Naive thymus-derived CD4-positive, alpha-beta T cell (primary cell): ENCODE measurements at regions not wholly inside any gene's neighbourhood (a gene's known extent, or its start where the extent isn't known, plus 50 kb on each side); places are given as distances from the start of the nearest gene placed in this dataset.

Source experiments
- ATAC-seq: fragments of 150-1000 bp; cut with Tn5 transposase; 2 replicates; pipeline ENCODE4 v1.10.0; 2021; ENCODE audit warnings: mild to moderate bottlenecking, moderate library complexity
- CTCF ChIA-PET: fragments of 350-600 bp; sonication (Branson Sonifier 250); formaldehyde crosslinking; loops from one replicate; lab custom pipeline; 2021; ENCODE audit warnings: antibody characterized with exemption; lab: Charles Lee
- POLR2A ChIA-PET: fragments of 350-600 bp; sonication (Branson Sonifier 250); formaldehyde crosslinking; loops from one replicate; lab custom pipeline; 2021; ENCODE audit warnings: antibody characterized with exemption, inconsistent platforms; lab: Charles Lee
- DNase-seq, 9 donors: peaks; one replicate each; pipeline versions ENCODE4 v3.0.0 to v3.0.0-alpha.2; 2020 to 2022; ENCODE audit warnings: mixed read lengths in 1 of 9
- H3K27ac ChIP-seq: one replicate; pipeline ENCODE4 v1.7.0; 2013; ENCODE audit warnings: mild to moderate bottlenecking, low read depth, low read length, moderate library complexity
- H3K27me3 ChIP-seq, 2 donors: one replicate each; pipeline ENCODE4 v1.7.0; 2013; ENCODE audit warnings: low read length in 2 of 2, mild to moderate bottlenecking in 2 of 2, moderate library complexity in 2 of 2; ENCODE audit not compliant: control insufficient read depth in 2 of 2, insufficient read depth in 2 of 2
- H3K36me3 ChIP-seq, 3 experiments: 1 replicate in 2 of 3; 2 replicates in 1 of 3; pipeline ENCODE4 v1.7.0; 2013; ENCODE audit warnings: low read length in 3 of 3, mild to moderate bottlenecking in 3 of 3, moderate library complexity in 1 of 3; ENCODE audit not compliant: insufficient read depth in 3 of 3, control insufficient read depth in 2 of 3
- H3K4me1 ChIP-seq, 2 donors: one replicate each; pipeline ENCODE4 v1.7.0; 2013; ENCODE audit warnings: low read length in 2 of 2, mild to moderate bottlenecking in 2 of 2, moderate library complexity in 1 of 2; ENCODE audit not compliant: control insufficient read depth in 2 of 2, insufficient read depth in 2 of 2
- H3K4me3 ChIP-seq: 2 replicates; pipeline ENCODE4 v1.7.0; 2013; ENCODE audit warnings: mild to moderate bottlenecking, low read length
- H3K9me3 ChIP-seq, 3 experiments: 1 replicate in 2 of 3; 2 replicates in 1 of 3; pipeline ENCODE4 v1.7.0; 2013; ENCODE audit warnings: low read length in 3 of 3; ENCODE audit not compliant: control insufficient read depth in 2 of 3
- H3K27ac Mint-ChIP-seq, 9 donors: one replicate each; pipeline ENCODE4 v1.8.0; 2020 to 2022; ENCODE audit warnings: mixed read lengths in 9 of 9, mild to moderate bottlenecking in 8 of 9, moderate library complexity in 5 of 9, inconsistent platforms in 2 of 9
- H3K27me3 Mint-ChIP-seq, 5 donors: one replicate each; pipeline ENCODE4 v1.8.0; 2021 to 2022; ENCODE audit warnings: mixed read lengths in 5 of 5, mild to moderate bottlenecking in 1 of 5
- H3K36me3 Mint-ChIP-seq, 5 donors: one replicate each; pipeline ENCODE4 v1.8.0; 2020 to 2022; ENCODE audit warnings: mixed read lengths in 5 of 5, mild to moderate bottlenecking in 3 of 5, inconsistent platforms in 1 of 5
- H3K4me1 Mint-ChIP-seq, 7 donors: one replicate each; pipeline ENCODE4 v1.8.0; 2020 to 2022; ENCODE audit warnings: mixed read lengths in 7 of 7, mild to moderate bottlenecking in 3 of 7, inconsistent platforms in 1 of 7
- H3K4me3 Mint-ChIP-seq, 10 donors: one replicate each; pipeline ENCODE4 v1.8.0; 2020 to 2022; ENCODE audit warnings: mild to moderate bottlenecking in 10 of 10, mixed read lengths in 10 of 10, moderate library complexity in 6 of 10, inconsistent platforms in 2 of 10
- H3K9me3 Mint-ChIP-seq, 11 donors: one replicate each; pipeline ENCODE4 v1.8.0; 2020 to 2022; ENCODE audit warnings: mixed read lengths in 11 of 11, mild to moderate bottlenecking in 4 of 11, inconsistent platforms in 1 of 11, moderate library complexity in 1 of 11
- intact Hi-C, 2 donors: fragments of 100-400 bp; cut with micrococcal nuclease; formaldehyde crosslinking; loops; one replicate each; pipeline ENCODE4 v1.15.1; 2023

DNA sequence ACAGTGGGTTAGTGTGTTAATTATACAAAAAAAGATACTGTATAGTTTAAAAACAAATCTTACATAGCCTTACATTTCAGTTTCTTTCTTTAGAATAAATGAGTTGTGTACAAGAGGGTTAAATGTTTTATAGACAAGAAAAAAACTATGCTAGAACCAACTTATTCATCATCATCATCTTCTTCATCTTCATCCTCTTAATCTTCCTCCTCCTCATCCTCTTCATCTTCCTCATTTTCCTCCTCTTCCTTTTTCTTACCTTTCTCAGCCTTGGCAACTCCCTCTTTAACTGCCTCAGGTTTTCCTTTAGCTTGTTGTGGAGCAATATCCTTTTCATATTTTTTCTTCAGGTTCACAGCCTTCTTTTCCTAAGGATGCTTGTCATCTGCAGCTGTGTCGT lies 53.7 kb downstream of the RPS12 start:
- Mint-ChIP-seq H3K27ac (no peak overlapping the region), H3K27me3 (peaks cover 6 to 18% (median 10%) of the 10 kb centered on the region in 5 donors), H3K9me3 (no peaks in the 10 kb centered on the region), H3K4me1 (no peaks in the 10 kb centered on the region), H3K4me3 (no peak overlapping the region), H3K36me3 (no peaks in the 10 kb centered on the region)
- no peaks in the 10 kb centered on the region for H3K36me3 ChIP-seq
- POLR2A ChIA-PET = no interaction called here
- no peaks in the 10 kb centered on the region for H3K4me1 ChIP-seq
- no peaks in the 10 kb centered on the region for H3K9me3 ChIP-seq
- H3K4me3 ChIP-seq = no peak overlapping the region
- CTCF ChIA-PET = no interaction called here
- no peak overlapping the region for H3K27ac ChIP-seq
- no peak for ATAC-seq
- DNase-seq = no peak
- intact Hi-C loops = no loop called here
- H3K27me3 ChIP-seq = no peaks in the 10 kb centered on the region

DNA sequence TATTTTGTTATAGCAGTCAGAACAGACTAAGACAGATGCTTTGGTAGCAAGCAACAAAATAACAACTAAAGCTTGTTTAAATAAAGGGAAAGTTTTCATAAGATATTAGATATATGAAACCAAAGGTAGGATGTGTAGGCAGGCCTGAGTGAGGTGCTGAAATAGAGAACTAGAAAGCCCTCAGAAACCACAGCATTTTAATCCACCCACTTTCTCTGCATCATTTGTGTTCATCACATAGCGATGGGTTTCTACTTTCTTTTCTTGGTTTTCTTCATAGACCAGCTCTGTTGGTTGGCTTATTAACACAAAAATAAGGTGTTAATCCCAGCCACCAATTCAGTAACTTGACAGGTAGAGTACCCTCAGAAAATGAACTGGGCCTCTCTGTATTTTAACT lies 58.6 kb downstream of the RPS12 start:
- Histone ChIP-seq H3K27me3 (no peaks in the 10 kb centered on the region), H3K9me3 (peaks cover 0 to 6% (median 0%) of the 10 kb centered on the region in 3 experiments), H3K27ac (no peak overlapping the region), H3K4me1 (no peaks in the 10 kb centered on the region), H3K36me3 (no peaks in the 10 kb centered on the region), H3K4me3 (no peak overlapping the region)
- H3K36me3 Mint-ChIP-seq = peaks cover 0 to 5% (median 0%) of the 10 kb centered on the region in 5 donors
- H3K27ac Mint-ChIP-seq = no peak overlapping the region
- peaks cover 0 to 8% (median 4%) of the 10 kb centered on the region in 11 donors for H3K9me3 Mint-ChIP-seq
- no peak overlapping the region for H3K4me3 Mint-ChIP-seq
- peaks cover 11 to 25% (median 19%) of the 10 kb centered on the region in 5 donors for H3K27me3 Mint-ChIP-seq
- no peaks in the 10 kb centered on the region for H3K4me1 Mint-ChIP-seq
- ChIA-PET POLR2A (no interaction called here), CTCF (interaction anchor here (0.9 kb wide), 1 partner anchor 85 kb away, joined by 4 read pairs; no protein-coding TSS in a partner anchor)
- ATAC-seq (no peak), DNase-seq (no peak)
- intact Hi-C loops = no loop called here

GRCh38 chr6:132877003-132877402 lies 62.6 kb downstream of the RPS12 start:
- Mint-ChIP-seq H3K9me3 (peaks cover 0 to 8% (median 4%) of the 10 kb centered on the region in 11 donors), H3K27ac (no peak overlapping the region), H3K4me1 (no peaks in the 10 kb centered on the region), H3K27me3 (peaks cover 4 to 16% (median 8%) of the 10 kb centered on the region in 5 donors), H3K36me3 (peaks cover 0 to 5% (median 0%) of the 10 kb centered on the region in 5 donors), H3K4me3 (no peak overlapping the region)
- no peaks in the 10 kb centered on the region for H3K4me1 ChIP-seq
- ChIA-PET POLR2A (no interaction called here), CTCF (no interaction called here)
- no peaks in the 10 kb centered on the region for H3K36me3 ChIP-seq
- DNase-seq (no peak), ATAC-seq (no peak)
- no peak overlapping the region for H3K4me3 ChIP-seq
- peaks cover 0 to 6% (median 0%) of the 10 kb centered on the region in 3 experiments for H3K9me3 ChIP-seq
- intact Hi-C loops = no loop called here
- no peaks in the 10 kb centered on the region for H3K27me3 ChIP-seq
- H3K27ac ChIP-seq = no peak overlapping the region

DNA sequence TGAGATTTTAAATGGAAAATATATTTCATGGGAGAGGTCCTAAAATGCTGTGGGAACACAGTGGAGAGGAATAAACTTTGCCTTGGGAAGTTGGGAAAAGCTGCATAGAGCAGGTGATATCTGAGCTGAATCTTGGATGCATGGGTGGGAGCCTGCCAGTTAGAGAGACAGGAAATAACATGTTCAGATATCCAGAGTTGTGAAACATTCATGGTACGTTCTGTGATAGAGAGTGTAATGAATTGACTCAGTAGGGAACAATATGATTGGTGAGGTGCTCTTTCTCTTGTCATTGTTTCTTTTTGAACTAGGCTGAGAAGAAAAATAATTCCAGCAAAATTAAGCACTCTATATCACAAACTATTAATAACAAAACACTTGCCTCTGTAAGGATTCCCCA lies 72.8 kb downstream of the RPS12 start:
- ATAC-seq (no peak), DNase-seq (no peak)
- intact Hi-C loops = no loop called here
- CTCF ChIA-PET = no interaction called here
- H3K27ac ChIP-seq = no peak overlapping the region
- no peaks in the 10 kb centered on the region for H3K4me1 ChIP-seq
- H3K9me3 ChIP-seq = no peaks in the 10 kb centered on the region
- H3K4me3 ChIP-seq = no peak overlapping the region
- H3K9me3 Mint-ChIP-seq = peaks cover 0 to 4% (median 0%) of the 10 kb centered on the region in 11 donors
- peaks cover 0 to 10% (median 4%) of the 10 kb centered on the region in 5 donors for H3K27me3 Mint-ChIP-seq
- H3K27ac Mint-ChIP-seq = no peak overlapping the region
- no peaks in the 10 kb centered on the region for H3K4me1 Mint-ChIP-seq
- H3K36me3 Mint-ChIP-seq = peaks cover 0 to 4% (median 0%) of the 10 kb centered on the region in 5 donors
- no peaks in the 10 kb centered on the region for H3K36me3 ChIP-seq
- POLR2A ChIA-PET = no interaction called here
- H3K4me3 Mint-ChIP-seq = no peak overlapping the region
- H3K27me3 ChIP-seq = no peaks in the 10 kb centered on the region

DNA sequence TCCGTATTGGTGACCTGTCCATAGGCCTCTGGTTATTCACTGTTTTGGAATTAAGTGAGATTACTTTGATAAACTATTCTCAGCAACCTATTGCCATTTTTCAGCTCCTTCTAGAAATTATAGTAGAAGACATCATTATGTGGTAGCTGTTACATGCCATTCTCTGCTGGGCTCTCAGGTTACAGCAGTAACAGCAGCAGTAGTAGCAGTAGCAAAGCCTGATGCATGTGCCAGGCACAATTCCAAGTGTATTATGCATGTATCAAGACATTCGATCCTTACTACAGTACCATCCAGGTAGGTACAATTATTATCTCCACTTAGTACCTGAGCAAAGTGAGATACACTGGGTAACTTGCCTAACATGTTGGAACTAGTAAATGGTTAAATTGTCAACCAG lies 74.3 kb downstream of the RPS12 start:
- H3K36me3 Mint-ChIP-seq = peaks cover 0 to 4% (median 0%) of the 10 kb centered on the region in 5 donors
- Histone ChIP-seq H3K27me3 (no peaks in the 10 kb centered on the region), H3K9me3 (no peaks in the 10 kb centered on the region), H3K36me3 (no peaks in the 10 kb centered on the region), H3K4me1 (no peaks in the 10 kb centered on the region), H3K27ac (no peak overlapping the region), H3K4me3 (no peak overlapping the region)
- intact Hi-C loops = no loop called here
- no peaks in the 10 kb centered on the region for H3K4me1 Mint-ChIP-seq
- H3K27ac Mint-ChIP-seq = no peak overlapping the region
- CTCF ChIA-PET = no interaction called here
- no peak overlapping the region for H3K4me3 Mint-ChIP-seq
- ATAC-seq (no peak), DNase-seq (no peak)
- POLR2A ChIA-PET = no interaction called here
- H3K27me3 Mint-ChIP-seq = peaks cover 0 to 10% (median 4%) of the 10 kb centered on the region in 5 donors
- peaks cover 0 to 4% (median 0%) of the 10 kb centered on the region in 11 donors for H3K9me3 Mint-ChIP-seq

- Histone ChIP-seq H3K27me3 (no peaks in the 10 kb centered on the region), H3K4me3 (no peak overlapping the region), H3K36me3 (no peaks in the 10 kb centered on the region), H3K27ac (no peak overlapping the region), H3K9me3 (no peaks in the 10 kb centered on the region), H3K4me1 (no peaks in the 10 kb centered on the region)
- no peak for DNase-seq
- ChIA-PET CTCF (interaction anchor here (0.7 kb wide), 1 partner anchor 108 kb away, joined by 3 read pairs; no protein-coding TSS in a partner anchor), POLR2A (no interaction called here)
- Mint-ChIP-seq H3K9me3 (peaks cover 0 to 4% (median 0%) of the 10 kb centered on the region in 11 donors), H3K27ac (no peak overlapping the region), H3K4me3 (no peak overlapping the region), H3K27me3 (peaks cover 4 to 6% (median 5%) of the 10 kb centered on the region in 5 donors), H3K4me1 (no peaks in the 10 kb centered on the region), H3K36me3 (peaks cover 0 to 4% (median 0%) of the 10 kb centered on the region in 5 donors)
- ATAC-seq = no peak
- intact Hi-C loops = no loop called here
Observed at GRCh38 chr6:132892929-132893771, 78.8 kb downstream of the RPS12 start.
